HG03103 (cell line): ENCODE measurements at regions not wholly inside any gene's neighbourhood (a gene's known extent, or its start where the extent isn't known, plus 50 kb on each side); places are given as distances from the start of the nearest gene placed in this dataset.
A peak's percentile ranks its signal among the peaks of the same experiment; 100 is the strongest.

Experiments used
- ATAC-seq: cut with Tn5 transposase; IDR thresholded peaks from one replicate; pipeline ENCODE4 v1.9.1; 2021; ENCODE audit warnings: low read depth; ENCODE audit not compliant: unreplicated experiment

GRCh38 chr3:3745693-3746092, 53.5 kb upstream of the LRRN1 start:
- ATAC-seq: no peak

- ATAC-seq: no peak
Observed at GRCh38 chr3:3744826-3745225, 54.4 kb upstream of the LRRN1 start.

- no peak for ATAC-seq
Observed at GRCh38 chr3:3743754-3744153, 55.5 kb upstream of the LRRN1 start.

GRCh38 chr3:3740061-3740460, 59.2 kb upstream of the LRRN1 start:
- no peak for ATAC-seq

GRCh38 chr3:3739330-3740060, 59.7 kb upstream of the LRRN1 start:
- ATAC-seq: no peak

- ATAC-seq: no peak
Observed at GRCh38 chr3:3737531-3737930, 61.7 kb upstream of the LRRN1 start.

- ATAC-seq: no peak
Observed at GRCh38 chr3:3735919-3736318, 63.3 kb upstream of the LRRN1 start.

GRCh38 chr3:3734881-3735280, 64.3 kb upstream of the LRRN1 start:
- ATAC-seq: no peak

- ATAC-seq: no peak
Observed at GRCh38 chr3:3729261-3729660, 70.0 kb upstream of the LRRN1 start.

GRCh38 chr3:3726549-3726948, 72.7 kb upstream of the LRRN1 start:
- no peak for ATAC-seq

GRCh38 chr3:3714572-3714971, 84.7 kb upstream of the LRRN1 start:
- ATAC-seq: peak; percentile 82

- ATAC-seq: no peak
Observed at GRCh38 chr3:3712971-3713370, 86.3 kb upstream of the LRRN1 start.

- no peak for ATAC-seq
Observed at GRCh38 chr3:3708769-3709115, 90.5 kb upstream of the LRRN1 start.

GRCh38 chr3:3707858-3708768, 91.1 kb upstream of the LRRN1 start:
- no peak for ATAC-seq

- no peak for ATAC-seq
Observed at GRCh38 chr3:3705090-3705775, 94.0 kb upstream of the LRRN1 start.

- ATAC-seq: no peak
Observed at GRCh38 chr3:3701949-3702348, 97.3 kb upstream of the LRRN1 start.

GRCh38 chr3:3699816-3700633, 99.2 kb upstream of the LRRN1 start:
- ATAC-seq: no peak

- no peak for ATAC-seq
Observed at GRCh38 chr3:3699407-3699806, 99.8 kb upstream of the LRRN1 start.

GRCh38 chr3:3696345-3696744, 102.9 kb upstream of the LRRN1 start:
- ATAC-seq: no peak

GRCh38 chr3:3693593-3693992, 105.6 kb upstream of the LRRN1 start:
- ATAC-seq: no peak
